ENCODE measurements at regions not wholly inside any gene's neighbourhood (a gene's known extent, or its start where the extent isn't known, plus 50 kb on each side); places are given as distances from the start of the nearest gene placed in this dataset.
"Not testable (repeated sequence)": the region's sequence is repeated elsewhere in the genome, so short reads cannot be mapped to it uniquely, and the experiment has no call there.

GRCh38 chr4:14321723-14322122 is 680.6 kb upstream of the CPEB2 start:
- no peak for DNase-seq

GRCh38 chr4:14323191-14323590 is 679.1 kb upstream of the CPEB2 start:
- DNase-seq, result no peak

GRCh38 chr4:14329228-14329627 is 673.1 kb upstream of the CPEB2 start:
- no peak for DNase-seq

- DNase-seq, result no peak
These were observed 668.7 kb upstream of the CPEB2 start for GRCh38 chr4:14333616-14334015.

- no peak for DNase-seq
These were observed 668.1 kb upstream of the CPEB2 start for GRCh38 chr4:14334166-14334565.

- no peak for DNase-seq
These were observed 666.4 kb upstream of the CPEB2 start for GRCh38 chr4:14335872-14336271.

- DNase-seq, result no peak
These were observed 665.6 kb upstream of the CPEB2 start for GRCh38 chr4:14336656-14337055.

GRCh38 chr4:14337892-14338584 is 664.2 kb upstream of the CPEB2 start:
- no peak for DNase-seq

GRCh38 chr4:14338585-14339265 is 663.6 kb upstream of the CPEB2 start:
- DNase-seq, result no peak

- no peak for DNase-seq
These were observed 662.6 kb upstream of the CPEB2 start for GRCh38 chr4:14339715-14340114.

- no peak for DNase-seq
These were observed 662.0 kb upstream of the CPEB2 start for GRCh38 chr4:14340321-14340720.

GRCh38 chr4:14343961-14344360 is 658.3 kb upstream of the CPEB2 start:
- no peak for DNase-seq

- no peak for DNase-seq
These were observed 656.9 kb upstream of the CPEB2 start for GRCh38 chr4:14345356-14345775.

GRCh38 chr4:14347526-14347925 is 654.8 kb upstream of the CPEB2 start:
- no peak for DNase-seq

GRCh38 chr4:14348506-14348905 is 653.8 kb upstream of the CPEB2 start:
- DNase-seq, result no peak

- DNase-seq, result not testable (repeated sequence)
These were observed 643.6 kb upstream of the CPEB2 start for GRCh38 chr4:14358544-14359160.

- DNase-seq, result no peak
These were observed 642.3 kb upstream of the CPEB2 start for GRCh38 chr4:14359991-14360390.

- no peak for DNase-seq
These were observed 641.2 kb upstream of the CPEB2 start for GRCh38 chr4:14361084-14361483.

- no peak for DNase-seq
These were observed 639.9 kb upstream of the CPEB2 start for GRCh38 chr4:14362385-14362784.

GRCh38 chr4:14364953-14365536 is 637.2 kb upstream of the CPEB2 start:
- no peak for DNase-seq

GRCh38 chr4:14368391-14368790 is 633.9 kb upstream of the CPEB2 start:
- DNase-seq, result no peak

- no peak for DNase-seq
These were observed 631.1 kb upstream of the CPEB2 start for GRCh38 chr4:14371131-14371530.

- DNase-seq, result no peak
These were observed 626.5 kb upstream of the CPEB2 start for GRCh38 chr4:14375816-14376215.

GRCh38 chr4:14379183-14379582 is 623.1 kb upstream of the CPEB2 start:
- no peak for DNase-seq
